ENCODE measurements at regions not wholly inside any gene's neighbourhood (a gene's known extent, or its start where the extent isn't known, plus 50 kb on each side); places are given as distances from the start of the nearest gene placed in this dataset.

DNA sequence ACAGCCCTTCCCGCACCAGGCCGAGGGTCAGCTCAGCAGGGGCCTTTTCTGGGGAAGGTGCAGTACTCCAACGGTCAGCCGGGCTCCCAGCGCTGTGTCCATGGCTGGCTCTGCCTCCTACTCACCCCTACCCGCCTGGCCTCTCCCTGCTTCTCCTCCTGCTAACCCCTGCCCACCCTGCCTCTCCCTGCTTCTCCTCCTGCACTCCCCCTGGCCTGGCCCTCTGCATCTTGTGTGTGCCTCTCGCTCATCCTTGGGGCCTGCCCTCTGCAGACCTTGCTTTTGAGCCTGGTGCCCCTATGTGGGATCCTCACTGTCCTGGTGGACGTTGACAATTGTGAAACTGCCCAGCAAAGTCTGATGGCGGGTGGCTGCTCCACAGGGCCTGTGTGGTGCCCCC is 274.6 kb upstream of the IRX2 start:
- no peak for DNase-seq (ENCODE audit: low read depth in 2 of 2)

DNA sequence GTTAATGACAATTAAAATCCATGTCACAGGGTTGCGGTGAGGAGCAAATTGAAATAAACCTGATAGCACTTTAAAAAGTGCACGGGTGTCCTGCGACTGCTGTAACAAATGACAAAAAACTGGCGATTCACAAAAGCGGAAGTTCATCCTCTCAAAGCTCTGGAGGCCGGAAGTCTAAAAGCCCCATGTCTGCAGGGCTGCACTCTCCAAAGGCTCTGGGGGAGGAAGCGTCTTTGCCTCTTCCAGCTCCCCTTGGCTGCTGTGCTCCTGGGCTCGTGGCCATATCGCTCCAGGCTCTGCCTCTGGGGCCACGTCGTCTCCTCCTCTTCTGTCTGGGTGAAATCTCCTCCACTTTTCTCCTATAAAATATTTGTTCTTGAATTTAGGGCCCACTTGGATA is 273.9 kb upstream of the IRX2 start:
- DNase-seq (ENCODE audit: low read depth in 2 of 2), result no peak

DNA sequence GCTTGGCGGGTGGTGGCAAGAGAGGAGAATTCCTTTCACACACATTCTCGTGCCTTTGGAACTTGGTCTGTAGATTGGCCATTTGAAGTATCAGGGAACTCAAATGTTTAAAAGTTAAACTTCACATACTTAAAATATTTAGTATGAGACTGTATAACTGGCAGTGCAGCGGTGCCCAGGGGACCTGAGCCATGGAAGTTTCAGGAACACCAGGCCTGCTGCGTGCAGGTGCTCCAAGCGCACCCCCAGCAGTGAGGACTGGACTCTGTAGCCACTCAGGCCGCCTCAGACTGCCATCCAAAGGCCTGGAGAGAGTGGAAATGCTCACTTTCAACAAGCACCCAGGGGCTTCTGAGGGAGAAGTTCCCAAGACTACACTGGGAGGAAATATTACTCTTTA is 273.5 kb upstream of the IRX2 start:
- no peak for DNase-seq (ENCODE audit: low read depth in 2 of 2)

DNA sequence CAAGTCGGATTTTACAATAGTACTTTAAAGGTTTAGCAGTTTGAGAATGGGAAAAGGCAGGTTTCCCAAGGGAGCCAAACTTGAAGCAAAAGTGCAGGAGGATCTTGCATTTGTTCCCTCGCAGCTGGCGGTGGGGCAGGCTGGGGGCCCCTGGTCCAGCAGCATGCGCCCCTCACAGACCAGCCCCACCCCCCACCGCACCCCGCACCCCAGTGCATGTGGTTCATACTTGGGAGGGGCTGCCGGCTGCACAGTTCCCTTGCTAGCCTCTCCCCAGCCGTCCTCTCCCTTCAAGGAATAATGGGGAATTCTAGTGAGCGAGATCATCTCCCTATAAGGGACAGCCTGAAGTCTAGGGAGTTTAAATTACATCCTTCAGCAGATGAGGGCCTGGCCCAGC is 273.1 kb upstream of the IRX2 start:
- DNase-seq (ENCODE audit: low read depth in 2 of 2), result no peak

DNA sequence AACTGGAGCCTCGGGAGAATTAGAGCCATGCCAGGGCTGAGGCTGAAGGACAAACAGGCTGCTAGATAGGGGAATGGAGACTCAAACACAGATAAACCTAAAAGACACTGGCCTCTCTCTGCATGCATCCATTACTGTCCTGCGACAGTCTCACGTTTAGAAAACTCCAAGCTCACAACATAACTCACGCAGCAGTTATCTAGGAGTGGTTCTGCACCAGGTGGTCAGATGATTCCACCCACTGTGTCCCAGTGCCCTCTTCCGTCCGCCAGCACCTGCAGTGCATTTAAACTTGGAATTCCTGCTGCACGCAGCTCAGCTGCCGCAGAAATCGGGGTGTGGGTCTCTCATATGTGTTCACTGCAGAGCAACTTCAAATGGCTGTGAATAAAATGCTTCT is 272.6 kb upstream of the IRX2 start:
- no peak for DNase-seq (ENCODE audit: low read depth in 2 of 2)

DNA sequence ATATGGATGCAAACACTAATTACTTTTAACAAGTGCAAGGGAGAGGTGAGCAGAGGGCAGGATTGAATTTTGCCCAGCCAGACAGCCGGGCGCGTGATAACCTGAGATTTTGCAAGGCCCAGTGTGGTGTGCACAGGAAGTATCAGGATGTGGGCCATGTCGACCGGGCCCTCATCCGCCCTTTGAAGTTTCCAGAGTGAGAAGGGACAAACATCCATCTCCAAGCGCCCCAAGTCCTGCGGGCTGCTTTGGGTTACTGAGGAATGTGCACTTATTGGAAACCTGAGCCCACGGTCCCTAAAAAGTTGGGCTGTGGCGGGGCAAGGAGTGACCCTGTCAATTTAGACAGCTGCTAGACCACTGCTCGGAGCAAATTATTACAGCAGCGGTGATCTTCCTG is 272.2 kb upstream of the IRX2 start:
- DNase-seq (ENCODE audit: low read depth in 2 of 2), result no peak

DNA sequence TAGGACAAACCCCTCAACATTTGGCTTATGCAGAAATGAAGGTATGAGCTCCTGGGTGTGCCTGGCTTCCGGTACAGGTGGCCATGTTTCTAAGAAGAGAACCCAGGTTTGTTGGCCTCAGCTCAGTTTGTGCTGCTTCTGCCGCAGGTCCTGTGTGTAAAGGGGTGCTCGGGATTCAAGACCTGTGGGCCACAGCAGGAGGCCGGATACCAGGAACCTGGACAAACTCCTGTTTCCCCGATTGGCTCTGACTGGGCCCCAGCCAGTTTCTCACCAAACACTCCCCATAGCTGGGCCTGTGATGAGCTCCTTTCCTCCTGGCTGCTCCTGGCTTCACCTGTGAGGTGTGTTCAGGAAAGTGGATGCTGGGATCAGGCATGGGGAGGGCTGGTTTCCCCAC is 271.2 kb upstream of the IRX2 start:
- DNase-seq (ENCODE audit: low read depth in 2 of 2), result no peak

DNA sequence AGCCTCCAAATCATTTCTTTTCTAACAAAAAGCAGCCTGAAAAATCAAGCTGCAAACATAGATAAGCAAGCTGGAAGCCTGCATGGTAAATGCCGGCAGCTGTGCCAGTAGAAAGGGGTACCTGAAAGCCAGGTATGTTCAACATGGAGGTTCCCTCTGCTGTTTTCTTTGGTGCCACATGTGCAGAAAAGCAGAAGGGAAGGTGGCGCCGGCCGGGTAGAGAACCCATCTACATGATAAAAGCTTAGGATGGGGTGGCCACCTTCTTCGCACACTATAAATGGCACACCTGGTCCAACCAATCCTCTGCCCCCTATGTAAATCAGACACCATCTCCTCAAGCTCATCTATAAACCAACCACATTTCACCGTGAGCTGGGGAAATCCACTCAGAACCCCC is 268.9 kb upstream of the IRX2 start:
- DNase-seq (ENCODE audit: low read depth in 2 of 2), result no peak

DNA sequence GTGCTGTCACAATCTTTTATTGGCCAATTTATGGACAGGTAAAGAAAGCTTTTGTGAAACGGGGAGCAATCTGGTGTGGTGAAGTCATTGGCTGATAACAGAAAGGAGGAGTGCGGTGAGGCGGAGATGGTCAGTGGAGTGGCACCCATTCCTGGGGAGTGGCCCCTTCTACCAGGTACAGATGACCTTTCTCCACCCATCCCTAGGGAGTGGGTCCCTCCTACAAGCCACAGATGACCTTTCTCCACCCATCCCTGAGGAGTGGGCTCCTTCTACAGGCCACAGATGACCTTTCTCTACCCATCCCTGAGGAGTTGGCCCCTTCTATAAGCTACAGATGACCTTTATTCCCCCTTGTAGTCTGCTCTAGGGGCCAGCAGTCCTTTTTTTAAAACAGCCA is 267.6 kb upstream of the IRX2 start:
- no peak for DNase-seq (ENCODE audit: low read depth in 2 of 2)

DNA sequence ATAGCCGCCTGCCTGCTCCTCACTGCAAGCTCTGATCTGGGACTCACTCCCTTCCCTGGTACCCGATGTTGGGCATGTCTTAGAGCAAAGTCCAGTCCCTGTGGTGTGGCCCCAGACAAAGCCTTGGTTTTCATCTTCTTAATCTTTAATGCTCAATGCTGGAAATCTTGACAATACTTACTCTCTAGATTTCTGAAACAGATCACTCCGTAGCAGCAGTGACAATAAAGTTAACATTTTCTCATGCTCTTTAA is 260.2 kb upstream of the IRX2 start:
- no peak for DNase-seq (ENCODE audit: low read depth in 2 of 2)

DNA sequence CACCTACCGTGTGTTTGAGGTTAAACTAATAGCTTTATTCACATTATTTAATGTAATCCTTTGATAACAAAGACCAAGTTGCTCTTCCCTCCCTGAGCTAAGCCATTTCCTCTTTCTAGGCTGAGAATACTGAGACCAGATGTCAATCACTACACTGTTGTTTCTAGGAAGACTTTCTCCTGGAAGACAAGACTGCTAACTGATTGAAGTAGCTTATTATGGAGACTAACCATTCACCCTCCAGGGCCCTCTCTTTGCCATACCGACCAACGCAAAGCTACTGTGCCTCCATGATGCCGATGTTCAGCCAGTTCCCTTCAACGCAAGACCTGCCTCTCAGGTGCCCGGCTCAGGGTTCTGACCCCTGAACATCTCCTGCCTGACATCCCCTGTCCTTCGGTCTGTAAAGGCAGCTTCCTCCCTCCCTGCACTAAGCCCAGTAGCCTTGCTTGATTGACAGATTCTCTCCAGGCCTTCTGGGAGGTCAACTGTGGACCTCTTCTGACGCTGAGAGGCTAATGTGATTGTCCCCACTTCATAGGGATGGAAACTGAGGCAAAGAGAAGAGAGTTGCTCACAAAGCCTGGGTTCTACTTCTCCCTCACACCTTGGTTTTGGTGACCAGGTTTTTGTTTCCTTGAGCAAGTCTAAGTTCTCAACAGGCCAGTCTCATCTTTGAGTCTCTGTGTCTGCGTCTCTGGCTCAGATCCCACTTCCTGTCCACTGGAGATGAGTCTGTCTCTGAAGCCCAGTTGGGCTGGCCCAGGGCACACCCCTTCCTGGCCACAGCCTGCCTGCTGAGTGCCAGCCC is 259.7 kb upstream of the IRX2 start:
- DNase-seq (ENCODE audit: low read depth in 2 of 2), result no peak

DNA sequence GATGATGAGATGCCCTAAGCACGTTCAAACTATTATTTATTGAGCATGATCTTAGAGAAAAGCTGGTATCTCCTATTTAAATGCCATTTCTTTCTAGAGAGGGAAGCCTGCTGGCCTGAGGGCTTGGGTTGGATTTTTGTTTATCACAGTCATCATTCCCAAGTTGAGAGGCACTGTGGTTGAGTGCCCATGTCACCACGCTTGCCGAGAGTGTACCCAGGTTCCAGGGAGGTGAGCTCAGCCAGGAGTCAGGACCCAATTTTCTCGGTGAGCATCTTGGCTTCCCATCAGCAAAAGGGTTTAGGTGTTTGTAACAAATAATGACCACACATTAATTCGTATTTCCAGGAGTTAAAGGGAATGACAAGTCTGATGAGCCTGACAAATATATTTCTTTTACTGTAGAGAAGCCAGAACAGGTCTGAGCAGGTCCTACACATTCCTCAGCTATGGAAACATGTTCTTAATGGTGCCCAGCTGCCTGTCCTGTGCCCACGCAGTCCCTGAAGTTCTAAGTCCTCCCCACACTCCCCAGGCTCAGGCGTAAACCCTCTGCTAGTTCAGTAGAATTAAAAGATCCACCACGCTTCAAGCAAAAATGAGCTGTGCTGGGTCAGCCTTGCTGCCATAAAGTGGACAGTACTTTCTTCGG is 258.9 kb upstream of the IRX2 start:
- no peak for DNase-seq (ENCODE audit: low read depth in 2 of 2)

DNA sequence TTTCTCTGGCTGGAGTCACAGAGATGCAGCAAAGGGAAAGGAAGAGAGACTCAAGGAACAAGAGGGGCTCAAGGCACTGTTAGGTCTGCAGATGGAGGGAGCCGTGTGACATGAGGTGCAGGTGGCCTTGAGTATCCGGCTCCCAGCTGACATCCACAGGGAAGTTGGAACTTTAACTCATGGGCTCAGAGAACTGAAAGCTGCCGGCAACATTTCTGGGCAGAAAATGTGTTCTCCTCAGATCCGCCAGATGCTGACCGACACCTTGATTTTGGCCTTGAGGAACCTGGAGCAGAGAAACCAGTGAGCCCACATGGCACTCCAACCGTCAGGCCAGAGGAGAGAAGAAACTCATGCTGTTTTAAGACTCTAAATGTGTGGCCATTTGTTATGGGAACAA is 258.1 kb upstream of the IRX2 start:
- DNase-seq (ENCODE audit: low read depth in 2 of 2), result no peak

DNA sequence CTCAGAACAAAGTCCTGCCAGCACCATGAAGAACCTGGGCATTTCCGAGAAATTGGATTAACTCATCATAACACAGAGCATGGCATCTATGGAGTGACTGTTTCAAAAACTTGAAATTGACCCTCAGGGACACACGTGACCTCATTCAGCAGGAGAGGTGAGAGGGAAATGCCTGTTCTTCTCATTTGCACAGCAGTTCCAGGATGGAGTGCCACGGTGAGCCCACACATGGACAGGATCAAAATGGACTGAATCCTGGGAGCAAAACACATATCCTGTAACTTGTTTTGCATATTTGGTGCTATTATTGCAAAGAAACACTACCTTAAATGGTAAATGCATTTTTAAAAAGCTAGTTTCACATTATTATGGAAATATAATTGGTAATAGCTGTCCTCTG is 256.1 kb upstream of the IRX2 start:
- DNase-seq (ENCODE audit: low read depth in 2 of 2), result no peak

DNA sequence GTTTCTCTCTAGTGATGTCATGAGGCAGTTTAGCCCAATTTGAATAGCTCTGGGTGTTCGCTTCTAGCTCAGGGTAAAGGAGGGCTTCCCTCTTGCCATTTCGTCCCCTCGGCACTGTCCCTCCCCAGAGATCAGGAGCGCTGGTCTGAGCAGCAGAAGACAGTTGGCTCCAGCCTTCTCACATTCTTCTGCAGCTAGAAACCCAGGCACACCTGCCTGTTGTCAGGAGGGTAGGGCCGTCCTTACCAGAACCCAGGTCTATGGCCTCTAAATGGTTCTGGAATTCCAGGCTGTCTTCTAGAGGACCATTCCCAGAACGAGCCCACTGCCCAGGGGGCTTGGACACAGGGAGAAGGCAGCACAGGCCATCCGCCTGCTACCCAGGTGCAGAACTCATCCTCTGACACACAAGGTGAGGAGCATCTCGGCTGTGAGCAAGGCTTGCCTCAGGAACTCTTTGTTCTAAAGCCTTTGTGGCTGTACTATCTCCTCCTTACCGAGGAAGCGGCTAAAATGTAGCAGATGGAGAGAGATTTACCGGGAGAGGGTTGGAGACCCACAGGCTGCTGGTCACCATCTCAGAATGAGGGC is 255.6 kb upstream of the IRX2 start:
- no peak for DNase-seq (ENCODE audit: low read depth in 2 of 2)

DNA sequence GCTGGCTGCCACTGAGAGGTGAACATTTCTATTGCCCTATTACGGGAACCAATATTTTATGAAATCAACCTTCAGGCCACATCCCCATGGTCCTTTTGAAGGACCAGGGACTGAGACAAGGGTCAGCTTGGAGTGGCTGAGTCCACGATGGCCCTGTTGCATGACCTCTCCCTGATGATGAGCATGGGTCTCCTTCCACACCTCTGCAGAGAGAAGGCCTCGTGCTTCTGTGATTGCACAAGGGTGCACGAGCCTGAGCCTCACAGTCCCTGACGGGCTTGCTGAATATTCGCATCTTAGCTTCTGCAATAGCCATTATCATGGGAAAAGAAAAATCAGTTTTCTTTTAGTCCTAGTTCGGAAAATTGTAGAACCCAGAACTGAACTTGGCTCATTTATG is 255.0 kb upstream of the IRX2 start:
- no peak for DNase-seq (ENCODE audit: low read depth in 2 of 2)

DNA sequence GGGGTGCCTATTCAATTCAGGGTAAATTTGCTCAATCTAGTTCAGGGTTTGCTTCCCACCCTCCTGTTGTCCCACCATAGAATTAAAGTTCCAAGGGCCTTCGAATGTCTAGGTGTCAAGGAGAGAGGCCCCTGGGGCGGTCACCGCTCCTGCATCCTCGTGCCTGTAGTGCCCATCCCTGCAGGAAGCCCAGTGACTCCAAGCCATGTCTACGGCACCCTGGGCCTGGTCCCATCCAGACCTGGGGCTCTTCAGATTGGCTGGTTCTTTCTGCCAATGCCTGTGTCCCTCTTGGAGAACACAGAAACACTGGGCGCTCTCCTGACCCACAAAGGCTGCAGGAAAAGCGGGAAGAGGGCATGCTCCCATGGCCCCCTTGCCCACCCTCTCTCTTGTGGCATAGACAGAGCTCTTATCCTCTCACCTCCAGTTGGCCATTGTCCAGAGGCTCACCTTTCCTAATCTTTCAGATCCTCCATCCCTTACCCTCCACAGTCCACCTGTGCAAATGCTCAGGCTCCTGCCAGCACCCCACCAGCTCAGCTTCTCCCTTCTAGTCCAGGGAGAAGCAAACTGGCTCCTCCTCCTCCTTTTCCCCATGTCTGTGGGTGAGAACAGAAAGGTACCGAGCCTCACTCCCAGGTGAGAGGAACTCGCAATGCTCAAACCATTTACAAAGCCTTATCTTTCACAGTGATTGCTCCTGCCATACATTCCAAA is 253.0 kb upstream of the IRX2 start:
- no peak for DNase-seq (ENCODE audit: low read depth in 2 of 2)

DNA sequence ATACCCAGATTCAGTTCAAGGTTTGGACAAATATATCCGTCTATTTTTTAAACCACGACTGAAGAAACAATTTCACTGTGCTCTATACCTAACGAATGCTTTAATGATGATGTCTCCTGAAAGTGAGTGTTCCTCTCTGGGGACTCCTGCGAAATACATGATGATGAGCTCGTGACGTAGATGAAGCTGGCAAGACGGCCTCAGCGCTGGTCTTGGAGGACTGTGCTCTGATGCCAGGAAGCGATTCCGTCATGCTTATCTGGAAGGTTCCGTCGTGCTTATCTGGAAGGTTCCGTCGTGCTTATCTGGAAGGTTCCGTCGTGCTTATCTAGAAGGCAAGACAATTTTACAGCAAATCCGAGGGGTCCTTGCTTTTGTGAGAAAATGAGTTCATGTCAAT is 250.8 kb upstream of the IRX2 start:
- DNase-seq (ENCODE audit: low read depth in 2 of 2), result no peak

DNA sequence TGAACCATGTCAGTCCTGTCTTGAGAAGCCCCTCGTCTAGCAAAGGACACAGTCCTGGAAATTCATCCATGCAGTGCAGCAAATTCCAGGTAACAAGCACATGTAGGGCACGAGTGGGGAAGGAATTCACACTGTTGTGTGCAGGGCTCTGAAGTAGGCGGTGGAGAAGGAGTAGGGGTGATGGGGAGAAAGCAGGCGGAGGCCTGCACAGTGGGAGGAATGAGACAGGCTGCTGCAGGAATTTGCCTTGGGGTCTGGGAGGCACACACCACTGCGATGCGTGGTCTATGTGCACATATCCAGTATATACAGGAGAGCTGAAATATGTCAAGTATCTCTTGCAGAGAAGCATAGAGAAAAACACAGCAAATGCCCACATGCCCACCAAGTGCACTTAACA is 249.2 kb upstream of the IRX2 start:
- DNase-seq (ENCODE audit: low read depth in 2 of 2), result no peak

DNA sequence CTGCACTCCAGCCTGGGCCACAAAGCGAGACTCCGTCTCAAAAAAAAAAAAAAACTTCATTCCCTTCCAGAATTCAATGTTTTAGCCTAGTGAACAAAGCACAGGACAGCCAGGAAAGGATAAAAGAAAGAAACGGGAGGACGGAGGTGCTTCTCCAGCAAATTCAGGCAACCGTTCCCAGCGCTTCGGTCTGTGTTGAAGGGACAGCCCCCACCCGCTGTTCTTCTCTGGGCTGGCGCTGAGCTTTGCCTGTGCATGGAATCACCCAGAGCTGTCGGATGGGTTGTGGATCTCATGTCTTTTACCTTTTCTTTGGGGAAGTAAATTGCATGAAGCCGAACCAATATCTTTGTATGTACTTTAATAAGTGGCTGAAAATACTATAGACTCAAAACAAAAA is 248.4 kb upstream of the IRX2 start:
- DNase-seq (ENCODE audit: low read depth in 2 of 2), result no peak

DNA sequence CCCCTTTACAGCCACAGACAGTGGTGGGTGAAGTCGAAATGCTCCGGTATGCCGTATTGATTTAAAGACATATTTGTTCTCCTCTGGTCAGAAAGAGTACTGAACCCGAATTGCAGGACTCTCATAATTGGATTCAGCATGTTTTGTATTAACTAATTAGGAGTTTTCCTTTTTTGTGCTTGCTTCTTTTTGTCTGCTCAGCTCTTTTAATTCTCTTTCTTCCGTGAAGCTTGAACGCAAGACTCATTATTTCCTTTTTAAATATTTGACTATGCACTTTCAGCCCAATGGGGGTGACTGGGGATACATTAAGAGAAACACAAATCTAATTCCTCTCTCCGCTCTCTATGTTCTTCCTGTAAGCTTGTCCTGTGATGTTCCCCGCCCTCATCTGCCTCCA is 246.6 kb upstream of the IRX2 start:
- DNase-seq (ENCODE audit: low read depth in 2 of 2), result no peak

DNA sequence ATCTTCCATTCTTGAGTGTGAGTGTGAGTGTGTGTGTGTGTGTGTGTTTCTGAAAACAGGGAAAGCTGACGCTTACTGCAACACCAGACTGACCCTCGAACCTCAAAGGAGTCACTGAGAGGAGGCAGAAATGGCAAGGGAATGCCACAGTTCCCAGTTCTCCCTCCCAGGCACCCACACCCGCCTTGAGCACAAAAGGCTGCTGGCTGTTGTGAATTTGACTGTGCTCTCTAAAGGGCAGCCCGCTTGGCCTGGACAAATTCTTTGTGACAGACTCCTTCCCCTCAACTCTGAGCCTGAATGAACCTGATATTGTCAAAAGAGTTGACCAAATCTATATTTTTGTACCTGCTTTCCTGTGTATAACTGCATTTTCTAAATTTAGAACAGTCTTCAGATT is 245.7 kb upstream of the IRX2 start:
- DNase-seq (ENCODE audit: low read depth in 2 of 2), result no peak

DNA sequence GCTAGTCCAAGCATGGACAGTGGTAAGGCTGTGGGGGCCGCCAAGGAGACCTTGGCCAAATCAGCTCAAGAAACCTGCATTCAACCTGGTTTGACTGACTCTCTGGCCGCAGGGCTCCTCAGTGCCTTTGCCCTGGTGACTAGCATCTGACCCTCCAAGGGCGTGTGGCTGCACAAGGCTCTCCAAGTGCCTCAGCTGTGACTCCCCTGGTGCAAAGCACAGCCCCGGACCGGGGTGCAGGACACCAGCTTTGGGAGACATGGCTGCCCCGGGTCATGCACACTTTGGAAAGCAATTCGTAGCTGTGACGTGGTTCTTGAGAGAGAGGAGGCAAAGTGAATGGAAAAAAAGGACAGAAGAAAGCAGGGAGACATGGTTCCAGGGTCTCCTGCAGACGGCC is 245.2 kb upstream of the IRX2 start:
- DNase-seq (ENCODE audit: low read depth in 2 of 2), result no peak
